HG03342 (cell line): ENCODE measurements at regions not wholly inside any gene's neighbourhood (a gene's known extent, or its start where the extent isn't known, plus 50 kb on each side); places are given as distances from the start of the nearest gene placed in this dataset.
A peak's percentile ranks its signal among the peaks of the same experiment; 100 is the strongest.
"Not testable (repeated sequence)": the region's sequence is repeated elsewhere in the genome, so short reads cannot be mapped to it uniquely, and the experiment has no call there.

Experiments
- ATAC-seq: cut with Tn5 transposase; IDR thresholded peaks from one replicate; pipeline ENCODE4 v1.9.1; 2021; ENCODE audit warnings: mild to moderate bottlenecking, moderate library complexity; ENCODE audit not compliant: unreplicated experiment

- peak; percentile 42 for ATAC-seq
Observed at GRCh38 chr4:84031401-84031800, 467.7 kb downstream of the NKX6-1 start.

- ATAC-seq = no peak
Observed at GRCh38 chr4:84028340-84028739, 470.8 kb downstream of the NKX6-1 start.

GRCh38 chr4:84024405-84024804 is 474.7 kb downstream of the NKX6-1 start:
- ATAC-seq = no peak

- ATAC-seq = no peak
Observed at GRCh38 chr4:84022564-84022963, 476.5 kb downstream of the NKX6-1 start.

- ATAC-seq = no peak
Observed at GRCh38 chr4:84019626-84020025, 479.5 kb downstream of the NKX6-1 start.

GRCh38 chr4:84003046-84003445 is 467.1 kb downstream of the GPAT3 start:
- no peak for ATAC-seq

GRCh38 chr4:84001876-84002569 is 466.1 kb downstream of the GPAT3 start:
- no peak for ATAC-seq

GRCh38 chr4:83996254-83996653 is 460.3 kb downstream of the GPAT3 start:
- no peak for ATAC-seq

GRCh38 chr4:83993774-83994173 is 457.9 kb downstream of the GPAT3 start:
- no peak for ATAC-seq

GRCh38 chr4:83989835-83990234 is 453.9 kb downstream of the GPAT3 start:
- ATAC-seq = no peak

GRCh38 chr4:83981156-83981555 is 445.2 kb downstream of the GPAT3 start:
- ATAC-seq = no peak

- ATAC-seq = no peak
Observed at GRCh38 chr4:83979773-83980172, 443.9 kb downstream of the GPAT3 start.

- ATAC-seq = no peak
Observed at GRCh38 chr4:83974111-83974780, 438.3 kb downstream of the GPAT3 start.

GRCh38 chr4:83964996-83965541 is 429.2 kb downstream of the GPAT3 start:
- no peak for ATAC-seq

- no peak for ATAC-seq
Observed at GRCh38 chr4:83962492-83962891, 426.6 kb downstream of the GPAT3 start.

- ATAC-seq = no peak
Observed at GRCh38 chr4:83961575-83961974, 425.7 kb downstream of the GPAT3 start.

GRCh38 chr4:83959160-83959559 is 423.3 kb downstream of the GPAT3 start:
- no peak for ATAC-seq

- no peak for ATAC-seq
Observed at GRCh38 chr4:83947830-83948193, 411.9 kb downstream of the GPAT3 start.

- ATAC-seq = no peak
Observed at GRCh38 chr4:83947125-83947829, 411.4 kb downstream of the GPAT3 start.

GRCh38 chr4:83943691-83944090 is 407.8 kb downstream of the GPAT3 start:
- not testable (repeated sequence) for ATAC-seq

- ATAC-seq = no peak
Observed at GRCh38 chr4:83932750-83933391, 397.0 kb downstream of the GPAT3 start.
